AG09309 (cell line): ENCODE measurements at regions not wholly inside any gene's neighbourhood (a gene's known extent, or its start where the extent isn't known, plus 50 kb on each side); places are given as distances from the start of the nearest gene placed in this dataset.

Source experiments
- DNase-seq: peaks from one replicate; pipeline ENCODE4 v3.0.0-alpha.2; 2010; ENCODE audit warnings: low read depth
- H3K4me3 ChIP-seq: 2 replicates; pipeline ENCODE4 v1.5.1; 2011; ENCODE audit warnings: mild to moderate bottlenecking, low read depth, low read length, moderate library complexity; ENCODE audit not compliant: control insufficient read depth
- TF ChIP-seq, protein P1 (sequence below): IDR thresholded peaks from 2 replicates; pipeline ENCODE4 v1.5.1; 2011; ENCODE audit warnings: mild to moderate bottlenecking, low read depth, low read length, inconsistent platforms; ENCODE audit not compliant: insufficient read depth, control insufficient read depth; ENCODE audit errors: missing control alignments

DNA sequence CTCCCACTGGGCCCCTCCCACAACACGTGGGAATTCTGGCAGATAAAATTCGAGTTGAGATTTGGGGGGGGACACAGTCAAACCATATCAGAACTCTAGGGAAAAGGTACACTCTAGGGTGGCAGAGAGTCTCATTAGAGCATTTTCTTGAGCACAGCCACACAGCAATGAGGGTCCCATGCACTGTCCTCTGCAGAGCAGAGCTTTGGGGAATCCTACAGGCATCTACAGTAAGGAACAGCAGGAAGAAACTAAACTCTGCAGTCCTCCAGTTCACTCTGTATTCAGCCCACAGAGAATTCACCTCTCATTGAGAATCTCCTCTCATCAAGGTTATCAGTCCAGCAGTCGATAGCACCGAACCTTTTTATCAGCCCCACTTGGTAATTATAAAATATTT, 438.6 kb upstream of the NOX3 start:
- TF ChIP-seq, protein P1, sequence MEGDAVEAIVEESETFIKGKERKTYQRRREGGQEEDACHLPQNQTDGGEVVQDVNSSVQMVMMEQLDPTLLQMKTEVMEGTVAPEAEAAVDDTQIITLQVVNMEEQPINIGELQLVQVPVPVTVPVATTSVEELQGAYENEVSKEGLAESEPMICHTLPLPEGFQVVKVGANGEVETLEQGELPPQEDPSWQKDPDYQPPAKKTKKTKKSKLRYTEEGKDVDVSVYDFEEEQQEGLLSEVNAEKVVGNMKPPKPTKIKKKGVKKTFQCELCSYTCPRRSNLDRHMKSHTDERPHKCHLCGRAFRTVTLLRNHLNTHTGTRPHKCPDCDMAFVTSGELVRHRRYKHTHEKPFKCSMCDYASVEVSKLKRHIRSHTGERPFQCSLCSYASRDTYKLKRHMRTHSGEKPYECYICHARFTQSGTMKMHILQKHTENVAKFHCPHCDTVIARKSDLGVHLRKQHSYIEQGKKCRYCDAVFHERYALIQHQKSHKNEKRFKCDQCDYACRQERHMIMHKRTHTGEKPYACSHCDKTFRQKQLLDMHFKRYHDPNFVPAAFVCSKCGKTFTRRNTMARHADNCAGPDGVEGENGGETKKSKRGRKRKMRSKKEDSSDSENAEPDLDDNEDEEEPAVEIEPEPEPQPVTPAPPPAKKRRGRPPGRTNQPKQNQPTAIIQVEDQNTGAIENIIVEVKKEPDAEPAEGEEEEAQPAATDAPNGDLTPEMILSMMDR = no peak
- DNase-seq = no peak
- no peak overlapping the region for H3K4me3 ChIP-seq

DNA sequence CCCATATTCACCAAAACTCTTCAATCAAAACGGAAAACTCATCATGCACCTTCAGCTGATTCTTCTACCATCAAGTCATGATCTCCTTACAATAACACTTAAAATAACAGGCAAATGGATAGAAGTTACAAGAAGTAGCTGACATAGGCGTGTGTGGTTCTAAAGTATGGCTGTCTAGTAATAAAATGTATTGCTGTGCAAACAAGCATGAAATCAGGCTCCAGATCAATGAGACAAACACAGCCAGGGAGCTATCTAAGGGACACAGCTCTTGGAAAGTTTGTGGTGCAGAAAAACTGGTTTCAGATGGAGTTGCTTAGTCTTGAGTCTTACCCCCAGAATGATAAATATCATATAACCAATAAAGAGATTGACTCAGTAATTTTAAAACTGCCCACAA, 434.8 kb upstream of the NOX3 start:
- DNase-seq = no peak
- TF ChIP-seq, protein P1 = no peak
- no peak overlapping the region for H3K4me3 ChIP-seq

DNA sequence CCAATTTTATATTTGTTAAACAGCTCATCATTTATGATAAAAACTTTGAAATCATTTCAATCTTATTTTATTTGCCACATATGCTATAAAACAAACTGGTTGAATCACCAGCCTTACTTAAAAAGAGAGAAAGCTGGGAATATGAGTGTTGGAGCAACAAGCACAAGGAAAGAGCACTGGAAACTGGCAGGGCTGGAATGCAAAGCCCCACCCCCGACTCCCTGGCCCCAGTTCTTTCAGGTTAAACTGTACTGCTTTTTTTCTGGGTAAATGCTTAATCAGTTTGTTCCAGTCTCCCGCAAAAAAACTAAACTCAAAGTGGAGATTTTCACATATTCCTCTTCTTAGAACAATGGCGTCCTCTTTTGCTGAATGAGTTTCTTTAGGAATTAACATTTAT, 433.8 kb upstream of the NOX3 start:
- no peak overlapping the region for H3K4me3 ChIP-seq
- TF ChIP-seq, protein P1 = no peak
- DNase-seq = no peak

DNA sequence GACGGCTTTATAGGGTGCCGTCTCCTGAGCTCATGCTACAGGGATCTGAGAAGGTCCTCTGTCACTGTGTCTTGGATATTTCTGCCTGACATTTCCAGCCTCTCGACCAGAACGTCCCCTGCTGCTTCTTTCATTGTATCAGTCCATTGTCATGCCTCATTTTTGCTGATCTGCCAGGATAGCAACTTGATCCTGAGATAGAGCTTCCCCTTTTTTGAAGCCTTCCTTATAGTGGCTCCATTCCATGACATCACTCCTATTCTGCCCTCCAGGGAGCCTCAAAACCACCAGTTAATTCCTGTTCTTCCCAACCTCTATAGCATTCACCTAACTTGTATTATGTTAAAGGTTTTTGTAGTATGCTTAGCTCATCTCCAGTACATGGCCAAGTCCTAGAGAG, 431.8 kb upstream of the NOX3 start:
- no peak for DNase-seq
- H3K4me3 ChIP-seq = no peak overlapping the region
- TF ChIP-seq, protein P1 = no peak

DNA sequence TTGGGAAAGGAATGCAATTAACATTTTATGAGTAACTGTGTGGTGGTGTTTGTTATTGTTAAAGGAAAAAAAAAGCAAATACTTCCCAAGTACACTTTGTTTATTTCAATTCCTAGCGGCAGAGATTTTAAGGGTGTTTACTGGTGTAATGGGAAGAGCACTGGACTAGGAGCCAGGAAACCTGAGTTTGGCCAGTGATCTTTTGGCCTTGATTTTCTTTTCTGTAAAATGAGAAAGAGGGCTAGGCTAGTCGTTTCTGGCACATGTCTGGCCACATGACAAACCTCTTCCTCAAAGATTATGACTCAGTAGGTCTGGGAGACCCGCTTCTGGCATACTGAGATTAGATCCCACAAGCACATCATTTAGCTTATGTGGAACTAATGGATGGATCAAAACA, 428.1 kb upstream of the NOX3 start:
- no peak for DNase-seq
- H3K4me3 ChIP-seq = no peak overlapping the region
- TF ChIP-seq, protein P1 = no peak

DNA sequence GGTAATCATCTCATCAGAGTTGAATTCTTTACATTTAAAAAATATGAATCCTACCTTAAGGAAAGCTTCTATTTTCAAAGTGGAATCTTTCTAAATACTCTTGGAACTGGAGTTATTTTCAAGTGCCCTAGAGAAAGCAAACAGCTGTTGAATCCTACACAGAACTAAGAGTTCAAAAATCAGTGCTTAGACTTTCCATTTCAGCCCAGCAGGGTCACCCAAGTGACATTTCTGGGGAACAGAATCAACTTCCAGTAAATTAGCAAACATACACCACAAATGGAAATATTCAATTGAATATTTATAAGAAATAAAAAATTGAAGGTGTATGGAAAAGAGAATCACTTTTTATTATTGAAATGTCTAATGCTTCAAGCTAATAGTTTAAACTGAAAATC, 427.7 kb upstream of the NOX3 start:
- no peak overlapping the region for H3K4me3 ChIP-seq
- DNase-seq = no peak
- TF ChIP-seq, protein P1 = no peak

DNA sequence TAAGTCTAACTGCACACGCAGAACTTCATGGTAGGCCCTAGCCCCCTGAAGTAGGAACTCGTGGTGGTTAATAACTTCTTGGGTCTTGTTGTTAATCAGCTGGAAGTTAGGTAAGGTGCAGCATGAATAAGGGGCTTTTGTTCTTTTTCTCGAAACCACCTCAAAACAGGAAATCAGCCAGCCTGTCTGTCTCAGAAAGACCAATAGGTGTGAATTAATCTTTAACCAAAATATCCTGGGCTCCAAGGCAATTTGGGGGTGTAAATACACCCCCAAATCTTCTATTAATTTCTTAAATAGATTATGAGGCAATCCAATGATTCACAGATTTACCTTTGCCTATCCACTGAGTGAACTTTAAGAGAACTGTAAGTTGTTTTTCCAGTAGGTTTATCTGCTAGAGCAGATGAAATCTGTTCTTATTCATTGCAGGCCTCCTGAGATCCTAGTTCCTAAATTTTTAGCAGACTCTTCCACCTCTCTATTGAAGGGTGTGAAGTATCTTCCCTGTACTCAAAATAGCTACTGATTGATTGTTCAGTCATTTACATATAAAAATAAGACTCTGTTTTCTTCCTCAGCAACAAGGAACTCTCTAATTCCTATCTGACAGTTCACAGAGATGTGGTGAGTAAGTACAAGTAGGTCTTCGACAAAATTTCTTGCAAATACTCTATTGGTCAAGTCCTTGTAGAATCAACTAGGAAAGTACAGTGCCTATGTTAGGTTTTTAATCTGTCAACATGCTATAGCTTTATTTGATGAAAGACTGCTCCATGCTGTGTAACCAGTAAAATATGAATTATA, 427.1 kb upstream of the NOX3 start:
- TF ChIP-seq, protein P1 = no peak
- DNase-seq = no peak
- no peak overlapping the region for H3K4me3 ChIP-seq
